Endometrial microvascular endothelial cells (primary cell): ENCODE measurements at regions not wholly inside any gene's neighbourhood (a gene's known extent, or its start where the extent isn't known, plus 50 kb on each side); places are given as distances from the start of the nearest gene placed in this dataset.
"Not testable (repeated sequence)": the region's sequence is repeated elsewhere in the genome, so short reads cannot be mapped to it uniquely, and the experiment has no call there.

Source experiments
- in situ Hi-C: cut with HindIII; loops from 2 replicates; pipeline ENCODE4 v1.10.0; 2017; ENCODE audit warnings: low sequenced_read_pairs, low pct_unique_long_range_greater_than_20kb; ENCODE audit errors: inconsistent ontology term

DNA sequence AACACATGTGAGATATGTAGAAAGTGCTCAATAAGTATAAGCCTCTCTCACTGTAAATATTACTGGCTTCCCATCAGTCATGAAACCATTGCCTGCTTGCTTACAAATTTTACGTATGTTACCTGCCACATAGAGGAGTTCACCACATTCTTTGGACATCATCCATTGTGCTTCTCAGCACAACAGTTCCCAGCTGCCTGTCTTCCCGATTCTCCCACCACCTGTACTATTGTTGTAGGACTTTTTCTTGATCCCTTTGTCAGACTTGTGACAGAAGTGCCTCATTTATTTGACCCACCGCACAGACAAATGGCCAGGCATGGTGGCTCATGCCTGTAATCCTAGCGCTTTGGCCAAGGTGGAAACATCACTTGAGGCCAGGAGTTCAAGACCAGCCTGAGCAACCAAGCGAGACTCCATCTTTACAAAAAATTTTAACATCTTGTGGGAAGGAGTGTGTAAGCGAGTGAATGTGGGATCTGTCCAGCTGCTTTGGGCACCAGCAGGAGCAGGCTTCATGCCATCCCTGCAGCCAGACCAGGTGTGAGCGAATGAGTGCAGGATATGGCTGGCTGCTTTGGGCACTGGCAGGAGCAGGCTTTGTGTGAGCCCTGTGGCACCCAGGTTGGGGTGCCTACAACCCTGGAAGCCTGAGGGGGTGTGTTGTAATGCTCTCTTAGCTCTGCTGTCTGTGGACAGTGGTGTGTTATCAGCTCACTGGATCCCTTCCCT is 139.9 kb upstream of the ELL2 start:
- in situ Hi-C loops, result no loop called here

DNA sequence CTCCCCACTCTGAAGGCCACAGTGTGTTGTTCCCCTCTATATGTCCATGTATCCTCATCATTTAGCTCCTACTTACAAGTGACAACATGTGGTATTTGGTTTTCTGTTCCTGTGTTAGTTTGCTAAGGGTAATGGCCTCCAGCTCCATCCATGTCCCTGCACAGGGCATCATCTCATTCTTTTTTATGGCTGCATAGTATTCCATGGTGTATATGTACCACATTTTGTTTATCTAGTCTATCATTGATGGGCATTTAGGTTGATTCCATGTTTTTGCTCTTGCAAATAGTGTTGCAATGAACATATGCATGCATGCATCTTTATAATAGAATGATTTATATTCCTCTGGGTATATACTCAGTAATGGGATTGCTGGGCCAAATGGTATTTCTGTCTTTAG is 135.8 kb upstream of the ELL2 start:
- in situ Hi-C loops, result not testable (repeated sequence)

DNA sequence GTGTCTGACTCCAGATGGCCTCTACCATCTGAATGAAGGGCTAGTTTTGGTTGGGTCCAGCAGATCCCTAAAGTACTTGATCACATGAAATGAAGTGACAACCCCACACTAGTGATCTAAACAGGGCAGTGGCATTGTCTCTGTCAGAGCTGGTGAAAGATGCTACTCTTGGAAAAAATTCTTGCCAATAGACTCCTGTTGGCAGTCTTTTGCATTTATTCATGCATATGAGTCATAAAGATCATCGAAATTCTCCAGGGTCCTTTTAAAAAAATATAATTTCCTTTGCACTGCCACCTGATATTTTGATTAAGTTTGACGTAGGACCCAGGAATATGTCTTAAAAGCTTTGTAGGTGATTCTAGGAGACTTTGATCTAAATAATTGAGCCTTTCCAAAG is 135.1 kb upstream of the ELL2 start:
- in situ Hi-C loops, result no loop called here

DNA sequence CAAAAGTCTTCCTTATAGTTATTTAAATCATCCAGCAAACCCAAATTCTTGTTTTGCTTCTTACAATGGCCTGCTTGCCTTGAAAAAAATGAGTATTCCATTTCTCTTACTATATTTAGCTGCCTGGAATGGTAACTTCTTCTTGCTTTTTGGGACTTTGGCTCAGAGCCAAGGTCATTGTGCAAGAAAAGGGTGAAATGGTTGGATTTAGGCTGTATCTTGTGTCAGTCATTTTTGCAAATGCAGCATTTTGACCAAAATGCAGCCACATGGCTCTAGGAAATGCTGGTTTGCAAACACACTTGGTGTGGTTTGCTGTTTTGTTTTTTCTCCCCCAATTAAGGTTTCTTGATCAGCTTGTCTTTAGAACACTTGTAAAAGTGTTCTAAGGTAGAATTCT is 133.3 kb upstream of the ELL2 start:
- in situ Hi-C loops, result no loop called here

DNA sequence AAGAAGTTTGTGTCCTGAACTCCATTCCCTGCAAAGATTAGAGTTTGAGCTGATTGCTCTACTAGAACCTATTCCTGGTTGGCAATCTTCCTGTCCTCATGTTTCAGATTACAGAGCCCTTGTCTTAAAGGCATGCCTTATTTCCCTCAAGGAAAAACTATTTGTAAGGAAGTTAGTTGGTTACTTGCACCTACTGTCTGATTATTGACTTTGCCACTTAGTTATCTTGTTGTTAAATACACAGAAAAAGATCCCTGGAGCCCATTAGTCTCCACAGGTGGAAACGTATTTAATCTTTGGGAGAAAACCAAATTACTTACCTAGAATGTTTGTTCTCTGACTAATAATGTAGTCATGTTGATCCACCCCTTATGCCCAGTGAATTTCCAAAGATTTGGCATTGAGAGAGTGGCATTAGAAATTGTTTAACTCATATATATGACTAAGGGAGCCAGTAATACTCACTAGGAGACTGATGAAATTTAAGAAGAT is 132.3 kb upstream of the ELL2 start:
- in situ Hi-C loops, result no loop called here

DNA sequence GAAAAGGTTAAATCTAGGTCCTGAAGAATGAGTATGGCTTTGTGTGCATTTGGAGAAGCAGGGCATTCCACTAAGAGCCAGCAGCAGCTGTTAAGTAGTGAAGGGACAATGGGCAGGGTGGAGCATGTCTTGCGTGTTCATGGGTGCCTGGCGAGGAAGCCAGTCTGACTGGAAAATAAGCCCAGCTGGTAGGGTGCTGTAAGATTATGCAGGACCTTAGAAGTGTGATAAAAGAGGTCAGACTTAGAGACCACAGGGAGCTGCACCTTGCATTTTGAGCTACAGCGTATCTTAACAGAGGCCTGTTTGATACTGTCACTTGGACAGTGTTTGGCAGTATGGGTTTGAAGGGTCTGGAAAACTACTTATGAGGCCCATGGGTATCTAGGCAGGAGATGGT is 131.7 kb upstream of the ELL2 start:
- in situ Hi-C loops, result no loop called here

DNA sequence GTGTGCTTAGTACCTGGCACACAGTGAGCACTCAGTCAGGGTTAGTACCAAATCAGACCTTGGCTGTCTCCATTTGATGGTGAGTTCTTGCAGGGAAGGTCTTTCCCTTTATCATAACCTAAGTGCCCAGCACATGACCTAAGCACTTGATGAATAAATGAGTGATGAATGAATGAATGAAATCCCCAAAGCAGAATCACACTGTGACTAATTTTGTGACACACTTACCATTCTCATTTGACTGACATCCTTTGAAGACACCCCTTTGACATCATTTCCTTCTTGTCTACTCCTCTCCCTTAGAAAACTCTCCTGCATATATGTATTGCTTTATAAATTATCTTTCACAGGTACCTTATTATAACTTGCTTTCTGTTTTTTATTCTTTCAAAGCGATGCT is 130.2 kb upstream of the ELL2 start:
- in situ Hi-C loops, result no loop called here

DNA sequence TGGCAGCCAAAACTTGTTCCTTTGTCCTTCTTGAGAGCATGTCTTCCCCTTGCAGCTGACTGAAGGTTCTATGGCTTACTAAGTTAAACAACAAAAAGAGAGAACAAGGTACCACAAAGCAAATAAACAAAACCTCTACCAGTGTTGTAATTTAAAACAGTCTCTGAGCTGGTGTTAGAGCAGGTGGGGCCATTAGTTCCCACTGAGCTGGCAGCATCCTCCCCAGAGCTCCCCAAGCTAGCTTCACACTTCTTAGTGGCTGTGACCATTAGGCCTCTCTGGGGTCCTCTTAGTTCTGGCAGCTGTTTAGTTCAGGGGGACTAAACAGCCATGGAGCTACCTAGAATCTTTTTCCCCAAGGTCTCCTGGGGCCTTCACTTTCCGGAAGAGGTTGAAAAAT is 128.6 kb upstream of the ELL2 start:
- in situ Hi-C loops, result no loop called here

DNA sequence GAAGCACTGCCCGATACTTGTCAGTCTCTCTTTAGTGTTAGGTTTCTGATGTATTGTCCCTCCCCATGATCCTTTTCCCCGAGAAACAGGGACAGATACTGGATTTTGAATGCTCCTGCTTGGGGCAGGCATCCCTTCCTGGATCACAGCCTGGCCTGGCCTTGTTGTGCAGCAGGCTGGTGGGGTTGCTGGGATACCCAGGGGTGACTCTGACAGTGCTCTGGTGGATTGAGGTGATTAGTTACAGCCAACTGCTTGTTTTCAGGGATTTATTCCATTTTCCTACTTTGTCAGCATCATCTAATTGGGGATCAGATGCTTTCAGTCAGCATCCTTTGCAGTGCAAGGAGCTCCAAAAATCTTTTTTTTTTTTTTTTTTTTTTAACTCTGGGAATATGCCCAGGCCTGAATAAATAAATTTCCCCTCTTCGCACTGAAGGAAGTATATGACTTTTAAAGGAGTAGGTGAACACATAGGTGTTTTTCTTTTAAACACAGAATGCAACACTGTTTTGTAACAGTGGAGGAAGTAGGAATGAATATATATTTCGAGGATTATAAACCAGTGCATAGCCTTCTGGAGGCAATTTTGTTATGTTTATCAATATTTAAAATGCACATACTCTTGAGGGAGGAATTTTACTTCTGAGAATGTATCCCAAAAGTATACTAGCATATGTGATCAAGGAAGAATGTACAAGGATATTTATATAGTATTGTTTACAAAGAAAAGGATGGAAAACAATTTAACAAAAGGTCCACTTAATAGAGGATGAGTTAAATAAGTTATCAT is 127.3 kb upstream of the ELL2 start:
- in situ Hi-C loops, result no loop called here

DNA sequence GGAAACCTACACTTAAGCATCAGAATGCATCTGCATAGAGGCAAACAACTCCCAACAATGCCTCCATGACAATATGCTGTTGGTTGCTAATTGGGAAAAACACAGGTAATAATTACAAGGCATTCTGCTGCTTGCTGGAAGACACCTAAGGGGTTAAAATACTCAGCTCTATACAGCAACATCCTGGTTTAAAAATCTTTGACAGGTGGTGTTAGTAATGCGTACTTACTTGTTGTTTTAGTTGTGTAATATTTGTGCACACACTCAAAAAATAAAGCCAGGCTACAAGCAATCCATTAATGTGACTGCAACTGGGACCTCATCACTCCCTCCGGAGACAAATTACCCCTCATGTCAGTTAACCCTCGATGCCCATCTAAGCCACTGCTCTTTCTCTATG is 126.3 kb upstream of the ELL2 start:
- in situ Hi-C loops, result no loop called here

DNA sequence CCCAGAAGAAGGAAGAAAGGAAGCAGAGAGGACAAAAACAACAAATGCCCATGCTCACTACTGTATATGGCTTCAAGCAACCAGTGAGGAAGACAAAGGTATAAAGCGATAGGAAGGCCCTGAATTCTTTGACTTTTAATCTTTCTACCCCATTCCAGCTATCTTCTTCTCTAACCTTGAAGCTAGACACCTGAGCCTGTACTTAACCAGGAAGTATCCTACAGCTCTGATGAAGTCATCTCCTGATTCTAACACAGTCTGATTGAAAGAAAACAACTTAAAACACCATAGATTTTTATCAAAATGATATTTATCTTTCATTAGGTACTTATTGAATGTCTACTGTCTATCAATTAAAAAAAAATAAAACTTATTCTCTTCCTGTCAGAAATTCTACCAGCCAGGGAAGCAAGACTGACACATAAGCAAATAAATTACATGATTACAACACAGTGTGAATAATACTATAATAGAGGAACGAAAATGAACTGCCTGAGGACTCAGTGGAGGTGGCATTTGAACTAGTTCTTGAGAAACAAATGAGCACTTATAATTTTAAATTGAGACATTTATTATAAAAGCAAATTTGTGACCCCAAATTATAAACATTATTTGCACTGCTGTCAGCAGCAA is 123.3 kb upstream of the ELL2 start:
- in situ Hi-C loops, result no loop called here

DNA sequence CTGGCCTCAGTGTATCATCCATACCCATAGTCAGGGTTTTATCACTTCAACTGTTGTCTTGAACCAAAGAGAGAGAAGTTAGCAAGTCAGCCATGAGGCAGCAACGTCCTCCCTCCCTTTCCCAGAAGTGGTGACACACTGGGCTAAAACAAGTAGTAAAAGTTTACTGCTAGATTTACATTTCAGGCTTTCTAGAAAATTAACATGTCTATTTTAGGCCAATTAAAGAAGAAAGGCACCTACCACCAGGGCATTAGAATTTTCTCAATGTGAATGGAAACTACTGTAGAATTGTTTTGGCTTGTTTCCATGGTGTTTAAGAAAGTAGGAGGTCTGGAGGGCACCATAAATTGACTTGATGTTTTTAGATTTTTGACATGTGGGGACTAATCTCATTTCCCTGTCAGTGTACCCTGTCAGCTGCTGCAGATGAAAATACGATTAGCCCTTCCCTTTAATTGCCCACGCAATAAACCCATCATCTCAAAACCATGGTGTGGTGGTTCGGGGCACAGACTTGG is 121.8 kb upstream of the ELL2 start:
- in situ Hi-C loops, result no loop called here

DNA sequence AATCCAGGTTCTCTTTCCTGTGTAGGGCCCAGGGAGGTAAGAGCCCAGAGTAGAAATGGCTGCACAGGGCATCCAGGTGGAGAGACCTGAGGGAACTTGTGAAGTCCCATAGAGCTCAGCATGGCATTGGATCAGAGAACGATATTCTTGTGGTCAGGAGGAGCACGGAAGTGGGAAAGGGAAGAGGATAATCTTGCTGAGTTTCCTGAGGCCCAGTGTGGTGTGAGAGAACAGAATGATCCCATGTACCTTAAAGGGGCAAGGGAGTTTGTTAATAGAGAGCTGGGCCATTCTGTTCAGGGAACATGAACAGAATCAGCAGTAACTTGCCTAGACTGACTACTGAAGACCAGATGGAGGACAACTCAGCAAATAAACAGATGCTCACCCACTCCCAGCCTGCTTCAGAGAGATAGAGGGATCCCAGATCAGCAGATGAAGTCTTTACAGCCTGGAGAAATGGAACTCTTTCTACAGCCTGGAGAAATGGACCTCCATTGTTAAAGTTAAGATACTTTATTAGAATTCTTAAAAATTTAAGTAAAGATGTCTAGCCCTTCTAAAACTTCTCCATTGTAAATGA is 119.7 kb upstream of the ELL2 start:
- in situ Hi-C loops, result no loop called here

DNA sequence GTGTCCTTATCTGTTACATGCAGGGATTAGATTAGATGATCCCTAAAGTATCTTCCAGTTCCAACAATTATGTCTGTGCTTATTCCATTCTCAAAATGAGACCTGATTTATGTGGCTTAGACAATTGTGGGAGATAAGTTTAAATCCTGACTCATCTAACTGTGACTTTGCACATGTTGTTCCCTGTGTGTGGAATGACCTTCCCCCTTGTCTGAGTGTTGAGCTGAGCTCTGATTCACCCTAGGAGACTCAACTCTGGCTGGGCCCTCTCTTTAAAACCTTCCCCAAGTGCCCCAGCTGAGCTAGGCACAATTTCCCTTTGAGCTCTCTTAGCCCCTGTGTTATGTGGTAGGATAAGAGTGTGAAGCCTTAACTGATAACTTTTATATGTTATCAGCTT is 118.9 kb upstream of the ELL2 start:
- in situ Hi-C loops, result no loop called here

DNA sequence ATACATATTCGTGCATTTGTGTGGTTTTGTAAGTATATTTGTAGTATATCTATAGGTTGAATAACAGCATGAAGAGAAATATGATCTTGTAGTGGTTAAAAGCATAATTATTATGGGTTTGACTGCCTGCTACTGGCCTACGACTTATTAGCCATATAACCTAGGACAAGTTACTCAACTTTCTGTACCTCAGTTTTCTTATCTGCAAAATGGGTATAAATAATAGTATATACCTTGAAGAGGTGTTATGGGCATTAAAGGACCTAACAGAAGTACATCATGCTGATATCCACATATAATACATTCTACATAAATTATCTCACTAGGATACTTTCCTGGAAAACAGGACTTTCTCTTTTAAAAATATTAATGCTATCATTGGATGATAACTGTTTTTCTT is 118.3 kb upstream of the ELL2 start:
- in situ Hi-C loops, result no loop called here

DNA sequence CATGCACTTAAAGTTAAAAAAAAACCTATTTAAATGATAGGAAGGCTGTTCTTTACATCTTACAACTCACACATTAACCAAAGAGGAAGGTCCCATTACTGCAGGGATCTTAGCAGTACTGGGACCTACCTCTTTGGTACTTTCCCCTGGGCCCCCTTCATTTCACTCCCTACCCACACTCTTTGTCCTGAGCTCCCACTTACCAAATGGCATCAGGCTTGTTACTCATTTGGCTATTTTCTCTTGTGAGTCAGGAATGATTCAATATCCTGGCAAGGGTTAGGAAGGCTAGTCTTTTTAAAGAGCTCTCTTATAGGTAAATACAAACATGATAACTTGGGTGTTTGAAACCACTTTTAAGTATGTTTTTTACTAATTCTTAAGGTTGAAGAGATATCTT is 117.4 kb upstream of the ELL2 start:
- in situ Hi-C loops, result no loop called here

DNA sequence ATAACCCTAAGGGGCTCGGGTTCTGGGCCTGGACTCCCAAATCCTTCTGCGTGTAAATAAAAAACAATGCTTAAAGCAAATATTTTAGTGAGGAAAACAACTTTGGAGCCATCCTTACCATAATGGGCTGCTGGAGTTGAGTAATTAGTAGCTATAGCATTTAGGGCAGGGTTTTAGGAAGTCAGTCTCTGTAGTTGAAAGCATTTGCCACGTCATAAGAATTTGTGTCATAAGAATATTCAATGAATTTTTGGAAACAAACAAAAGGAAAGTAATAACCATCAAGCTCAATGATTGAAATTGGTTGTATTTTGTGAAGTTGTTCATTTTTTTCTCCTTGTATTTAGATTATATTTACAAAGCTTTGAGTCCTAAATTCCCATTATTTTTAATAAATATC is 114.8 kb upstream of the ELL2 start:
- in situ Hi-C loops, result no loop called here

DNA sequence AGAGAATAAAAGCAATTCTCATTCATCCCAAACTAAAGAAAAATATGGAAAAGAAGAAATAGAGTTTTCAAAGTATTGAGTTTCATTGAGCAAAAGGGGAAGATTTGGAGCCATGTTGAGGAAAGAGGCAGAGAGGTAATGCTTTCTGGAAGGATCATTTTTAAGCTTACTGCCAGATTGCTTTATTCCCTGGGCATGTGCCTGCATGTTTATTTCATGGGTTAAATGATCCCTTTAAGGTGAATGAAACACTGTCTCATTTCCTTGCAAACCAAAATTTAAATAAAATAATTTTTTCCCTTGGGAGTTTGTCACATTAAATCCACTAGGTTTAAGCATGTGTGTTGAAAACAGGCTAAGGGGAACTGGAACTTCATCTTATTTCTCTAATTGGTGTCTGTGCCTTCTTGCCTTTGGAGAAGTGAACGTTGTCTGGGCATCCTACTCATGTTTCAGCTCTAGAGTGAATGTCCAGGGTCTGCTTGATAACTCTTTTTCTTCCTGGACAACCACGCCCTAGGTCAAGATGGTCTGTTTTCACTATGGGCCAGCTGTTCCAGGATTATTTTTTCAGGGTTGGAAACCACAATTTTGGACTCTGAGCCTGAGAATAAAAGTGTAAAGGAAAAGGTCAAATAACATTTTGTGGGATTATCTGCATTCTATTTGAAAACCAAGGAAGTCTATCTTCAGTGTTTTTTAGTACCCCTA is 114.1 kb upstream of the ELL2 start:
- in situ Hi-C loops, result no loop called here

DNA sequence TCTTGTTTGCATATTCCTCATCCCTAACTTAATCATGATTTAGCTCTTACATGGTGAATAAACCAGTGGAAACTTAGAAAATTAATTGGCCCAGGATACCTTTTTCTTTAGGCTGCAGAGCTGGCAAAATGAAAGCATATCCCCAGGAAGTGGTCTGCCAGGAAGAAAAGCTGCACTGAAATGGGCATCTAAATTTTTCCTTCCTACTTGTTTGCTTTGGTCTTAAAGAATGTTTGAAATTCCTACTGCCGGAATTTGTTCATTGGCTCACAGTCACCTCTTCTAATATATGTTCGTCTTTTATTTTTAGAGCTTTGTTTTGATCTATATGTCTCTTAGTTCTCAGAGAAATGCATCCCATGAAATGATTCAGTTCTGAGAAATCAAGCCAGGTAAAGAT is 113.2 kb upstream of the ELL2 start:
- in situ Hi-C loops, result no loop called here
